ENCODE measurements at regions not wholly inside any gene's neighbourhood (a gene's known extent, or its start where the extent isn't known, plus 50 kb on each side); places are given as distances from the start of the nearest gene placed in this dataset.

- no peak for DNase-seq (ENCODE audit: low spot score)
Observed at GRCh38 chr4:54992266-54992665, 133.1 kb downstream of the KDR start.

DNA sequence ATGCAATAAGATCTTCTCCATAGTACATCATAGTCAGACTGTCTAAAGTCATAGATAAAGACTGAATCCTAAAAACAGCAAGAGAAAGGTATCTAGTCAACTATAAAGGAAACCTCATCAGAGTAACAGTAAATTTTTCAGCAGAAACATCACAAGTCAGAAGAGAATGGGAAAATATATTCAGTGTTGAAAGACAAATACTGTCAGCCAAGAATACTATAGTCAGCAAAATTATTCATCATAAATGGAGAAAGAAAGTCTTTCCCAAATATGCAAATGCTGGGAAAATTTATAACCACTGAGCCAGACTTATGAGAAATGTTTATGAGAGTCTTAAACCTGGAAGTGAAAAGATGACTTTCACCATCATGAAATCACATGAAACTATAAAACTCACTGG, 136.7 kb downstream of the KDR start:
- DNase-seq (ENCODE audit: low spot score): no peak

DNA sequence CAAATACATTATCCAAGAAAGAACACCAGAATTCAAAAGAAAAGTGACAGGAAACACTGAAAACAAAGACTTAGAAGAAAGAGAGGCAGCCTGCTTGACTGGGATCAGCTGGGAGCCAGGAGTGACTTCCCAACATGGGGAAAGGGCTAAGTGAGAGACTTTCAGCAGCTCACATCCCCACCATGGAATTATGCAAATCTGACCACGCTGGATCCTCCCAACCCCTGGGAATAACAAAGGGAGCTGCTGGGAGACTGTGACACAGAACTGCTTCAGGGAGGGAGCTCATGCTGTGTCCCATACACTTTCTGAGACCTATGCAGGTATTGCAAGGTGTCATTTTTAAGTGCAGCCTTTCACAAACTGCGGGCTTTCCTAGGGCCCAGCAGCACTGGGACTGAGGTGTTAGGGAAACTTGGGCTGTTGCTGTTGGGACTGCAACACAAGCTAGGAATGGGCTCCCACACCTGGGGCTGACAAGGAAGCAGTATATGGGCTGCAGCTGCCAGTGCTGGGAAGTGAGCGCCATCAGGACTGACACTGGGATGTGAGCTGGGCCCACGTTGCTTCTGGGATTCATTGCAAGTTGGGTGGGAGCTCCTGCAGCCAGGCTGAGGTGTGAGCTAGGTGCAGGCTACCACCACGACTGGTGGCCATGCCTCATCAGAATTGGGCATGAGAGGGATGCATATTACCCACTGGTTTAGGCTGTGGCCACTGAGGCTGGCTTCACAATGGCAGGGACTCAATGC, 139.1 kb downstream of the KDR start:
- DNase-seq (ENCODE audit: low spot score): no peak

GRCh38 chr4:54976682-54977081, 148.7 kb downstream of the KDR start:
- no peak for DNase-seq (ENCODE audit: low spot score)

DNA sequence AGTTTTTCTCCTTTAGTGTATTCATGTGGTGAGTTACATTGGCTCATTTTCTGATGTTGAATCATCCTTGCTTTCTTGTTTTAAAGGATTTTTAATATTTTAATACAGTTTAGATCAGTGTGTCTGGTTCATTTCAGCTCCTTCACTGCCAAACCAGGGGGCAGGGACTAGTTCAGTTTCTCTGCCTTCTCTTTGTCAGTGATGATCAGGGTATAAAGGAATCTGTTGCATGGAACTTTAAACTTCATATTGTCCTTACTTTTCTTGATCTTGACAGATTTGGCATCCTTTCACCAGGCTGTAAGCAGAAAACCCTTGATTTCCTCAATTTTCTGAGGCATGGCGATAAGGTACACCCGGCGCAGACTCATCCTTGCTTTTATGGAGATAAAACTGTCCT, 149.4 kb downstream of the KDR start:
- DNase-seq (ENCODE audit: low spot score): no peak

DNA sequence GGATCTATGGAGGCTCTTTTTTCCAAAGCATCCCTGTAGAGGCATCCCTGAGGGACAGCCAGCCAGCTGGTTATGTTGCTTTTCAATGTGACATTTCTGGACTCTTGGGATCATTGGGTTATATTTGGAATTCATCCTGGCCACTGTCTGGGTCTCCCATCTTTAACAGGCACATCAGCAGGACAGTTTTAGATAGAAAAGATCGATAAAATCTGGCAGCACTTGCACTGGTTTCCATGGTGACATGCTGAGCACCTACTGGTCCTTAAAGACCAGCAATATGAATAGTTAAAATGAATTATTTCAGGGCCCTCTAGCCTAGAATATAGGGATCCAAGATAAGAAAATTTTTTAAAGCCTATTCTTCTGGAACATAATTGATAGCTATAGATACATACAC, 151.6 kb downstream of the KDR start:
- DNase-seq (ENCODE audit: low spot score): no peak

DNA sequence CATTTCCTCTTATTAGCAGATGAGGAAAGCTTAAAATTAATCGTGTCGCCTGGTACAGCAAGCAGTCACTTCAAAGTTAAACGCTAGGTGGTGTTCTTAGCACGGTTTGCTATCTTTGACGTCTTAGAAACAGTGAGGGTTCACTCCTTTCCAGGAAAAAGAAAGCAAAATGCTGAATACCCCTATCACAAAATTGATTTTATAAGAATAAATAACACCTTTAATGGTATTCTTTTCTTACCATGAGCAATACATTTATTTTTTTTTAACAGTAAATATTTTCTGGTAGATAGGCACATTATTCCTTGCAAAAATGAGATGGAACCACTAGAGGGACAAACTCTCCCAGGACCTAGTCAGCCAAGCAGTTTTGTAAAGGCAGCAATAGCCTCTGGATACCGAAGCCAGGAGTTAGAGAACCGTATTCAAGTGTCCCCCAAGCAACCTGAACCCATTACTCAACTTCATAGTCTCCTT, 153.9 kb downstream of the KDR start:
- DNase-seq (ENCODE audit: low spot score): peak; percentile 68

DNA sequence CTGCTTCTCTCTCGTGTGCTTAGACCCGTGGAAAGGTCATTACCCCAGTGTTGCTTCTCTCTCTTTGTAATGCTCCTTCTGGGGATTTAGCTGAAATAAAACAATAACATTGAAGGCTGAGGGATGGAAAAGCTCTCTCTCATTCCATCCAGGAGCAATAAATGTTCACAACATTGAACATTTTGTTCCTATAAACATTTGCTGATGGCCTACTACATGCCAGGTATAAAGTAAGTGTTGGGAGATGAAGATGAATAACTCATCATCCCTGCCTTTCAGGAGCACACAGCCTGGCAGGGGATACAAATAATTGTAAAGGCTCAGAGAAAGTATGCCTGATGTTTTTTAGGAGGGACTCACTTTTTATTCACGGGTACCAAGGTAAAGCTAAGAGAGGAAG, 158.1 kb downstream of the KDR start:
- peak; percentile 0 for DNase-seq (ENCODE audit: low spot score)

DNA sequence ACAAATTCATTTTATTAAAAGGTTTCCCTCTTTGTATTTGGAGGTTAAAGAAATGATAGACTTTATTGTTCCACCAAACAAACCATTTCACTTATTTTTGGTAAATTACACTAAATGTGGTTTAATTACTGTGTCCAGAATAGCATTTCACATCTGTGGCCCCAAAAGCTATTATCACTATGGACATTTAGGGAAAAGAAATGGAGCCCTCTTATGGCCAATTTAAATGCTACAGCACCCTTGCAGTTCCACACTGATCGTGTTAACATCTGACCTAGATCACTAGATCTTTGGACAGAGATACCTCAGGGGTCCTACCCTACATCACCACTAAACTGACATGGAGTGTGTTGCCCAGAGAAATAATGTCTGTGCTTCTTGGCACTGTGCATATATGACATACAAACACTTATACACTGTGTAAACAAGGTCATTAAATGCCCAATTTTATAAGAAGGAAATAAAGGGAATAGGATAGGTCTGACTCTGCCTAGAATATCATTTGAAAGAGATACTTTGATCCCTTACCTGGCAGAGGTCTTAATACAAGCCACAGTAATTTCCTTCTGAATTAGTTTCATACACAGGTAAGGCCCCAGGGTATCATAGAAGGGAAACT, 163.9 kb downstream of the KDR start:
- DNase-seq (ENCODE audit: low spot score): peak; percentile 52

DNA sequence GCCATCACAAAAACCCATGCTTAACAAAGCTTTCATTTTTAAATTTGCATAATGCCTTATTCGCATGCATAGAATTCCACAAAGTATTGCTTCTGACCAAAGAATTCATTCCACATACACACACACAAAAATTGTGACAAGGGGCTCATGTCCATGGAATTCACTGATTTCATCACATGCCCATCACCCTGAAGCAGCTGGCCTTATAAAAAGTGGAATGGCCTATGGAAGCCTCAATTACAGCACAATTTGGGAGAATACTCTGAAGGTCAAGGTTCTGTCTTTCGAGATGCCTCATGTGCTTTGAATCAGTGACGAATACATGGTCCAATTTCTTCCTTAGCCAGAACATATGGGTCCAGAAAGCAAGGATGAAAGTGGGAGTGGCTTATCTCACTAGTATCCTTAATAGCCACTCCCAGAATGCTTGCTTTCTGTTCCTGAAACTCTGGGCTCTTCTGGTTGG, 165.7 kb downstream of the KDR start:
- DNase-seq (ENCODE audit: low spot score): peak; percentile 79

GRCh38 chr4:54959131-54959530, 166.3 kb downstream of the KDR start:
- no peak for DNase-seq (ENCODE audit: low spot score)

- no peak for DNase-seq (ENCODE audit: low spot score)
Observed at GRCh38 chr4:54958236-54958635, 167.2 kb downstream of the KDR start.

GRCh38 chr4:54954656-54955388, 170.6 kb downstream of the KDR start:
- no peak for DNase-seq (ENCODE audit: low spot score)

DNA sequence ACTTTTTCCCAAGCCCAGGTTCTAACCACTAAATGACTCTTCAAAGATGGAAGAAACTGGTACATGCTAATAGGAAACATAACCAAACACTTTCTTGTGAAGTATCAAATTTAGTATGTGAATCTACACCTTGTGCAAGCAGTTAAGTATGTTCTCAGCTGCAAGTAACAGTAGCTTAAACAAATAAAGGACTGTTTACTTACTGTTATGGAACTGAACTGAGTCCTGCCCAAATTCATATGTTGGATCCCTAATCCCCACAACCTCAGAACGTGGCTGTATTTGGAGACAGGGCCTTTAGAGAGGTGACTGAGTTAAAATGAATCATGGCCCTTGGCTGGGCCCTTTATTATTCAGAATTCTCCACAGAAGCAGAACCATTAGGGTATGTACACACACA, 178.7 kb downstream of the KDR start:
- DNase-seq (ENCODE audit: low spot score): no peak

DNA sequence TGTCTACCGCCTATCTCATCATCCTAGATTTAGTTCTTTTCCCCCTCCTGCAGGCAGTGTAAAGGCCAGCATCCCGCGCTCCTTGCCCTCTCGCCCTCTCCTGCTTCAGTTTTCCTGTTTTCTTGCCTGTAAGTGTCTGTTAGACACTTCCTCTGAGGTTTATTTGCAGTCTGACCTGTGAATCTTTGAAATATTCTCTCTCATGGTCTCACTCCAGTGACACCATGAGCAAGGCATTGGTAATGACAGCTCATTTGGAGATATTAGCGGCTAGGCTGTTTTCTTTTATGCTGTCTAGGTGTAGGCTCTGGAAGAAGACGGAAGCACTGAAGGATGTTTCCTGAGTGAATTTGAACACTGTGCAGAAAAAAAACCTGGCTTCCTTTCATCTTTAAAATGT, 179.6 kb downstream of the KDR start:
- no peak for DNase-seq (ENCODE audit: low spot score)

DNA sequence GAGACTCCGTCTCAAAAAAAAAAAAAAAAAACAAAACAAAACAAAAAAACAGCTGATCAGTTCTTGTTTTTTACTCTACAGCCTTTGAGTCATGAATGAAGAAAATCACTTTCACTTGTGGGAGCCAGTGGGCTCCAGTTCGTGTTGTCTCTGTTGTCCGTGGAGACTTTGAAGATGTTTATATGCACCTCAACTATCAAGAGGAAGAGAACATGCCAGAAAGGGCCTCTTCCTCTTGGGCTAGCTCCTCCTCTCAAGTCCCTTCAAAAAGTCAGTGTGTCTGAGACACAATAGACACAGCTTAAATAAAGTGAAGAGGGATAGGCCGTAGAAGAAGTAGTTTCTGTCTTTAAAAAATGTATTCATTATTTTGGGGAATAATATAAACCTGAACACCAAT, 182.7 kb downstream of the KDR start:
- DNase-seq (ENCODE audit: low spot score): no peak

DNA sequence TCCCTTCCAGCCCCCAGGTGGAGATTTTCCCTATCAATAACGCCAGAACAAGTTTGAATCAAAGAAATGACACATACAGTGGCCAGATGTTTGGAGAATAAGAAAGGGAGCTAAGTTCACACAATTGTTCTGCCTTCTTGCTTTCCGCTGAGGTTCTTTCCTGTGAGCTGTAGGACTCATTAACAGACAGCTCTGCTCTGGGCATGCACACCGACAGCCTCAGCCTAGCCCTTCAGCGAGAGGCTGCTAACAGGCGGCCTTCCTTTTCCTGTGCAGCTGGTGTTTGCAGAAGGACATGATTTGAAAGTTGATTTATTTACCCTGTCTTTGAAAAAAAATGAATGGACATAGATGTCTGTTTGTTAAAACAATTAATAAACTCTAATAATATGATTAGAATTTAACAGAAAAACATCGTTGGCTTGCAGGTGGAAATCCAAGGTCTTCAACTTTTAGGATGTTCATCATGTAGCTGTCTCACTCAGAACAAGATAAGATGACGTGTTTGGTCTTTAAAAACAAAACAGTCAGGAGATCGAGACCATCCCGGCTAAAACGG, 183.3 kb downstream of the KDR start:
- no peak for DNase-seq (ENCODE audit: low spot score)

DNA sequence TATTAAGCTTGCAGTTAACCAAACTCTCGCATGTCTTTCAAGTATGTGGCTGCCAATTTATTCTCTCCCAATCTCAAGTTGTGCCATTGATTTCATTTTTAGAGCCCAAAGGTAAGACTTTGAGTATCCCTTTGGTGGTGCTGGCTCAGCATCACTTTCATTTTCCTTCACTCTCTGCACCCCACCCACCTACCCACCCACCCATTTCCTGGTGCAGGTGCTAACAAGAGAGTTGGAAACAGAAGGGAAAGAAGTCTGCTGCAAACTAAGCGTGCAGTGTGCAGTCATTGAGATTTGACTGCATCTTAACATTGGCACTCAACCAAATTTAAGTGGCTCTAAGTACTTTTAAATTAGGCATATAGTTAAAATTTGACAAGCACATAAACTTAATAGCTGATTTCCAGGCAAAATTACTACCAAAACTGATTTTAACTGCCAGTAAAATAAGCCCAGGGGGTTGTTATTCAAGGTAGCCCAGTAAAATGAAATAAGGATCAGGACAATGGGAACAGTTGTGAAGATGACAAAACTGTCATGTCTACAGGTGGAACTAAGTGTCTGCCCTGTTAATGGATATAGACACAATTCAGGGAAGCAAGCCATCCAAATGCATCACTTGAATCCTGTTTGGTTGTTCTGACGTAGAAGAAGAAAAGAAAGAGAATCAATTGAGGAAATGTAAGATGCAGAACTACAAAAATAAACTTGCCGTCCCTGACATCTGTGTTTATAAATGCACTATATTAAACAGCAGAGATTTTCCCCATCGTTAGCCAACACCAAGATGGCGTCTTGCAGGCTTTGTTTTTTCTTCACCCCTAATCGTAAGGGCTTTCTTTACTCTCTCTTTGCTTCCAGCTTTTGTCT, 184.2 kb downstream of the KDR start:
- no peak for DNase-seq (ENCODE audit: low spot score)

DNA sequence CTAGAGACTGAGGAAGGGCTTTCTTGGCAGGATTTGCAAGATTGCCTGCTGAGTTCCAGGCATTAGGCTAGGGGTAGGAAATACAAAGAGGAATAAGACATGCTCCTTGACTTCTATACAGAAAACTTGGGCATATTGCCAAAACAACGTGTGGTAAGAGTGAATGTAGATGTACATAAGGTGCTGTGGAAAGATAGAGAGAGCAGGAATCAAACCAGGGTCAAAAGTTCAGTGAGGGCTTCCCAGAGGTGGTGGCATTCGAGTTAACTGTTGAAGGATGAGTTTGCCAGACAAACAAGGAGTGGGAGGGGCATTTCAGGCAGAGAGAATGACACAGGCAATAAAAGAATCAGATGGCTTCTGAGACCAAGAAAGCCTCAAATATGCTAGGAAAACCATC, 187.9 kb downstream of the KDR start:
- peak; percentile 38 for DNase-seq (ENCODE audit: low spot score)

DNA sequence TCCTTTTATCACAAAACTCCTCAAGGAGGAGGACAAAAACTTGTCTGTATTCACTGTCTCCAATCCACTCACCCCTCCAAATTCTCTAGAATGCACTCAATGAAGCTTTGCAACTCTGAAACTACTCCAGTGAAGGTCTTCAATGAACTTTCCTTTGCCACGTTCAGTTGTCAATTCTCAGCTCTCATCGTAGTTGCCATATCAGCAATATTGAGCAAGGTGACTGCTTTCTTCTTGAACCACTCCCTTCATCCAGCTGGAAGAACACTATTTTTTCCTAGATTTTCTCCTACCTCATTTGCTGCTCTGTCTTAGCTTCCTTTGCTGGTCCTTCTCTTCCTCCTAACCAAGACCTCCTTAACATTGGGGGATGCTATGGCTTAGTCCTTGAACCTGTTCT, 191.8 kb downstream of the KDR start:
- DNase-seq (ENCODE audit: low spot score): no peak

DNA sequence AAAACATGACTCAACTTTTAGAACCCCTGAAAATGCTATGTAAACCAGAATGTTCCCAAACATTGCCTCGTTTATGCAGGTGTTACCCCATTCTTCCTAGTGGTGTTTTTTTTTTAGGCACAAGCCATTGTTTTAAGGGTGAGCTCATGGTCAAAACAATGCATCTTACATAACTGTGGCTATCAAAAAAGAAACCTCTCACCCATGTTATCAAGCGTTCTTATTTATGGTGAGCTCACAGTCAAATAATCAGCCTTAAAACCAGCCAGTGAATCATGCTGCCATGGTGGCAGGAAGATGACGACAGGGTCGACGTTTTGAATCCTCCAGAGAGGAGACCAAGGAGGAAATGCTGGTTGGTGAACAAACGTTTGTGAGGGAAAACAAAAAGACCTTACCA, 195.2 kb downstream of the KDR start:
- DNase-seq (ENCODE audit: low spot score): peak; percentile 65

DNA sequence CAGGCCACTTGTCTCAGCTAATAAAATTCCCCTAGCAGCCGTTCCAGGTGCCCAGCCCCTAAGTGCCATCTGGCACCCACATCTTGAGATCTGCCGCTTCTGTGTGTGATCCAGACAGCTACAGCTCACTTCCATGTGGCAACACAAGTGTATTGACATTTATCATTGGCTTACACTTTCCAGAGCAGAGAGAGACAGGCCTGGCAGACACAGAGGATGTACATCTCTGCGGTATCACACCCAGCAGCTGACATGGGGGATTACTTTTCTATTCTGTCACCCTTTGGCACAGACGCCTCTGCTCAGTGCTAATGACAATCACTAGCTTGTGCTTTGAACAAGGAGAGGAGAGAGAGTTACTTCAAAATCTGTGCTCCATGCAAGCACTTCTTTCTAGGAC, 195.9 kb downstream of the KDR start:
- DNase-seq (ENCODE audit: low spot score): peak; percentile 15
